RKO (cell line): ENCODE measurements at regions not wholly inside any gene's neighbourhood (a gene's known extent, or its start where the extent isn't known, plus 50 kb on each side); places are given as distances from the start of the nearest gene placed in this dataset.

ENCODE experiments used
- DNase-seq: peaks from one replicate; pipeline ENCODE4 v3.0.0-alpha.2; 2016; ENCODE audit warnings: low spot score

DNA sequence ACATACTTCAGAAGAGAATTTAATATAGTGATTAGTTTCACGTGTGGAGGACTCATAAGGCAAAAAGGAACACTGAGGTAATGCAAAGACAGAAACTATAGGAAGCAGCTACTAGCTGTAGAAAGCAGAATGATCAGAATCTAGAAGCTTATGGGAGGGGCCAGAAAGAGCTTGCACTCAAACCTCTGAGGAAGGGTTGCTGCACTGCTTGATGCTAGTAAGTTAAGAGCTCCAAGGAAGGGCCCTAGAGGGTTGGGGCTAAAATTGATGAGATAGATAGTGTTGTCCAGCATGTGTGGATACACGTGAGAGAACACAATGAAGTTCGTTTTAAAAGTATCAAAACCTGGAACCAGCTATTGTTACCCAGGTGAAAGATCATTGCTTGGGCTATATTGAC is 311.1 kb downstream of the SLC6A15 start:
- no peak for DNase-seq

DNA sequence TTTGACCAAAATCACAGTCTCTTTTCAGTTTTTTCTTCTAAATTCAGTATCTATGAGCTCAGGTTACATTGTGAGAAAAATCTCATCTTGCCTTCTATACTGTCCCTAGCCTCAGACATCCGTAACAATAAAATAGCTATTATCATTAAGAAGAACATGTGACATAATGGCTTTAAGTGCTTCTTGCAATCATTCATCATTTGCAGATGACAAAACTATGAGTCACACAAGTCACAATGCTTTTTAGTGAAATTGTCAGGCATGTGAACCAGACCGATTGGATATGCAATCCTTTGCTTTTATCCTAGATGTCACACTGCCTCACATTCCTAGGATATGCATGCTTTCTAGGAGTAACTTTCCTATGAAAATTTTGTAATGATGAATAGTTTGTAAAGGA is 313.1 kb downstream of the SLC6A15 start:
- peak; percentile 74 for DNase-seq

- no peak for DNase-seq
Measured at GRCh38 chr12:84596266-84596665, 316.3 kb downstream of the SLC6A15 start.

DNA sequence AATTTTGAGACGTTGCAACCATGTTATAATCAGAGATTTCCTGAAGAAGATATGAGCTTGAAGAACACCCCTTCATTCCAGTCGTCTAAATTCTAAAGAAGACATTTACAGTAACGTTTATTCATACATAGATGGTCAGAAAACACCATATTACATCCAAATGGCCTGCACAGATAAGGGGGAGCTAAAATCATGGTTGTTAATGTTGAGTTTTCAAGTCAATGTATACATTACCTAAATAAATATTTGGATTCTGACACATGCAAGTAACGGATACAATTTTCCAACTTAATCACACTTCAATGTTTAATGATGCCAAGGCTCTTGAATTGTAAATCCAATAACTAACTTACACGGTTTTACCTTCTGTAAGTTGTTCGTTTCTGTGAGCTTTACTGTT is 318.4 kb downstream of the SLC6A15 start:
- DNase-seq: no peak

DNA sequence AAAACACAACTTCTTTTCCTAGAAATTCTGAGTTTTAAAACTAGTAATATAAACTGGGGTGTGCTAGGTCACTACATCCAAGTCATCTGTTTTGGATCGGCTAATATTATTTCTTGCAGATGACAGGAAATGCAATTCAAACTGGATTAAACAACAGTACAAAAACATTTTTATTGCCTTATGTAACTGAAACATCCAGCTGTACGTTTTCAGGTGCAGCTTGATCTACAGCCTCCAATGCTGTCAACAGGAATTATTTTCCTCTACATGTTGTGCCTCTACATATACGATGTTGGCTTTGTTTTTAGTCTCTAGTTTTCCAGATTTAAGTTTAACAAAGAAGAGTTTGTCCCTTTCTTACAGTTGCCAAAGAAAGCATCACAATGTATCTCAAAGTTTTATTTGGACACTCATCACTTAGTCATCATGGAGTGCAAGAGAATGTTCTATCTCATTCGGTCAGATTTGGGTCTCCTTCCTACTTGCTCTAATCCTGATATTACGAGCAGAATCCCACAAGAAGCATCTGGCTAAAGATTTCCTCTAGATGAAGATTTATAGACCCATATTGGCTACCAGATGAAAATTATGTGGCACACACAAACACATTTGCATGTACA is 326.7 kb downstream of the SLC6A15 start:
- no peak for DNase-seq

DNA sequence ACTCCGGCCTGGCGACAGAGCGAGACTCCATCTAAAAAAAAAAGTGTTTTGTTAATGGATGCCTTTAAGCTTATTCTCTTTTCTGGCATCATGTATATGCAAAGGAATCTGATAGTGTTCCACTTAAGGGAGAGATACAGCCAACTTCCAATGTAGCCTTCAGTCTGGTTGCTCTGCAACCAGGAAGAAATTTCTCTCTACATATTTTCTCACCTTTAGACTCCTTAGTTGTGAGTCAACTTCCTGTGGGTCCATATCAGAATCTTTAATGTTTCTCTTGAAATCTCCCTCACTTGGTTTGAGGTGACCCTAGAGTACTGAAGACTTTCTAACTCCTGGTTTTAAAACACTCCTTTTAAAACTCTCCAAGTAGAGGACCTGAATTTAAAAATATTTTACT is 340.4 kb downstream of the SLC6A15 start:
- no peak for DNase-seq

DNA sequence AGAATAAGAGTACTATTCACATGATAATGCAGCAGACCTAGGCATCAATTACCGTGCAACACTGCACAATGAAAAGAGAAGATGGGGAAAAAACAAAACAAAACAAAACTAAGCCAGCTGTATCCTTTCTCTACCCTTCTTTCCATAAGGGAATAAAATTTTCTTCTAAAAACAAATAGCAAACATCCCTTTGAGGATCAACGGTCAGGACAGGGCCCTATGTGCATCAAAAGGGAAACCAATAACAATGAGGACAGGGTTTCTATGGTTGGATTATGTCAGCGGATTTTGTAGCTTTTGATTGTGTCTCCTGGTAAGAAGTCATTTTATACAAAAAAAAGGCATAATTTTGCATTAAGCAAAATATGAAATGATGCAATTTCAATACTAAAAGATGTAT is 350.3 kb downstream of the SLC6A15 start:
- DNase-seq: no peak

DNA sequence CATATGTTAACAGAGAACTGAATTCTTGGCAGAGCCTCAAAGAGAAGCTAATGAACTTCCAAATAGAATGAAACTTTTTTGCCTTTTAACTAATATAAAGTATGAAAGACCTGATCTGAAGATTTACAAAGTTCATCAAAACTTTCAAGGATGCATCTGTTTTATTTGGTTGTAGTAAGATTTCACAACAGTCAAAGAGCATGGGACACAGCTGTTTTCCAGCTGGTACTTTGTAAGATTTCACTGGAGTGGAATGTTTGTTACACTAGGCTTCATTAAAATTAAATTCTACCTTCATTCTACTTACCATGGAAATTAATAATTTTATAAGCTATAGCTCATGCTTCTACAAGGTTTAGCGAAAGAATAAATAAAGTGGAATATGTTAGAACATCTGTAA is 351.2 kb downstream of the SLC6A15 start:
- DNase-seq: no peak

DNA sequence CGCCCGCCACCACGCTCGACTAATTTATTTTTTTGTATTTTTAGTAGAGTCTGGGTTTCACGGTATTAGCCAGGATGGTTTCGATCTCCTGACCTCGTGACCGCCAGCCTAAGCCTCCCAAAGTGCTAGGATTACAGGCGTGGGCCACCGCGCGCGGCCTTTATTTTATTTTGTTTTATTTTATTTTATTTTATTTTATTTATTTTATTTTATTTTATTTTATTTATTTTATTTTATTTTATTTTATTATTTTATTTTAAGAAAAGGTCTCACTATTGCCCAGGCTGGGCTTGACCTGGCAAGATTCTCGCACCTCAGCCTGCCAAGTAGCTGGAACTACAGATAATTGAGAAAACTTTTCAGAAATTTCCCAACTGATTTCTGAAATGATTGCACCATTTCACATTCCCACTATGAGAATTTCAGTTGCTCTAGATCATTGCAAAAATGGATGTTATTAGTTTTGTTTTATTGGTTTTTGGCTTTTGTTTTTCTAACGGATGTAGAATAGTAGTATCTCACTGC is 358.3 kb downstream of the SLC6A15 start:
- DNase-seq: no peak

DNA sequence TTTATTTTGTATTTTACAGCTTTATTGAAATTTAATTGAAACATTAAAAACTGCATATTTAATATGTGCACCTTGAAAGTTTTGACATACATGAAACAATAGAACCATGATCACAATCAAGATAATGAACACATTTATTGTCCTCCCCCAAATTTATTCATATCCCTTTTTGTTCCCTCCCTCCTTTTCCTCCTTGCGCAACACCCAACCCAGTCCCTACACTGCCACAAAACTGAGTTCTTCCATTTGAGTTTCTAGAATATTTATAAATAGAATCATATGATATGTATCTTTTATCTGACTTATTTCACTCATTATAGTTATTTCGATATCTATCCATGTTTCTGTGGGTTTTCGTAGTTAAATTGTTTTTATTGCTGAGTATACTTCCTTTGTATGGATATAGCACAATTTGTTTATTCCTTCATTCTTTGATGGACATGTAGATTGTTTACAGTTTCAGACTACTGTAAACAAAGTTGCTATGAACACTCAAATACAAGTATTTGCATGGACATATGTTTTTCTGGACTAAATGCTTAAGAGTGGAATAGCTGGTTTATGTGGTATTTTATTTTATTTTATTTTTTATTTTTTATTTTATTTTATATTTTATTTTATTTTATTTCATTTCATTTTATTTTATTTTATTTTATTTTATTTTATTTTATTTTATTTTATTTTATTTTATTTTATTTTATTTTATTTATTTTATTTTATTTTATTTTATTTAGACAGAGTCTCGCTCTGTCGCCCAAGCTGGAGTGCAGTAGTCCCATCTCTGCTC is 359.1 kb downstream of the SLC6A15 start:
- DNase-seq: no peak

DNA sequence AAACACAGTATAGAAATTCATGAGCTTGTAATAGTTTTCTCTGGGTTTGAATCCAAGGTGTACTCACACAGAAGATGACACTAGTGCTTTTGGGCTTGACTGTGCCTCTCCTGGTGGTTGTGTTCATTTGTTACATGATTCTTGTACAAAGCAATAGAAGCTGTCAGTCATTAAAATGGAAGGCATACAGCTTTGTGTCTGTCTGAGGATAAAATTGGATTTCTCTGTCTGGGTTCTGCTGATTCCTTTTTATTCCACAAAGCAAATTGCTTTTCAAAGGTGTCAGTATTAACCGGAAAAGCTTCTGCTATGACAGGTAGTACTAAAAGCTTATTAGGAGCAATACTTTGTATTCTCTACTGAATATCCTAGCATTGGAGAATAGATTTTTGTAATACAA is 361.2 kb downstream of the SLC6A15 start:
- no peak for DNase-seq

DNA sequence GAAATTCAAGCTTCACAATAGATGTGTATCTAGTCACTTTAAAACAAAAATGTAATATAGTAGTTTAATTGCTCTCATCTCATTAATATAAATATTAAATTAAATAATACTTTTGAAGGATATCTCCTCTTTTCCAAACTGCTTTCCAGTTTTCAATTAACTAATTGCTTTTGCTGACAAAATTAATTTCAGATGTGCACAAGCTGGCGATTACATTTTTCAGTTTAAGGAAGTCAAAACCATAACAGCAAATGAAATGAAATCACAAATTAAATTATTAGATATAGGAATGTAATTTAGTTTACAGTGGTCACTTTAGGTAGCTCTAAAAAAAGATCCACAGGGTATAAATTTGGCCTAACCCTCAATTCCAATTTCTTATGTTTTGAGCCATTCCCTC is 362.1 kb downstream of the SLC6A15 start:
- DNase-seq: no peak

- no peak for DNase-seq
Measured at GRCh38 chr12:84542289-84542688, 370.3 kb downstream of the SLC6A15 start.

DNA sequence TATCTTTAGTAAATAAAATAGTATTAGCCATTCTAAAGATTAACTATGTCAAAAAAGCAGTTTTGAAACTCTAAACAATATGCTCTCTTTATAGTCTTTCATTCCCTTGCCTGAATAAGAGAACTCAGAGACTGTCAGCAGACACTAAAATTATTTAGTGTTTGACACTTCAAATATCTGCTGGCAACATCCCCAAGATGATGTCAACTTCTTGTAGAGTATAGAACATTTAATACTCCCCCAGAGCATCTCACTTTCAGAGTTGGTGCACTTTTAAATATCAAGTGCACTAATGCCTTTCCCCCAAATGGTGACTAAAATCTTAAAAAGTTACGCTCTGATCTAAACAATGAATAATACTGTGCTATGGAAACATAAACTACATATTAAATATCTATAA is 374.9 kb downstream of the SLC6A15 start:
- no peak for DNase-seq

GRCh38 chr12:84512751-84513150 is 399.8 kb downstream of the SLC6A15 start:
- no peak for DNase-seq

GRCh38 chr12:84508851-84509260 is 403.7 kb downstream of the SLC6A15 start:
- no peak for DNase-seq

DNA sequence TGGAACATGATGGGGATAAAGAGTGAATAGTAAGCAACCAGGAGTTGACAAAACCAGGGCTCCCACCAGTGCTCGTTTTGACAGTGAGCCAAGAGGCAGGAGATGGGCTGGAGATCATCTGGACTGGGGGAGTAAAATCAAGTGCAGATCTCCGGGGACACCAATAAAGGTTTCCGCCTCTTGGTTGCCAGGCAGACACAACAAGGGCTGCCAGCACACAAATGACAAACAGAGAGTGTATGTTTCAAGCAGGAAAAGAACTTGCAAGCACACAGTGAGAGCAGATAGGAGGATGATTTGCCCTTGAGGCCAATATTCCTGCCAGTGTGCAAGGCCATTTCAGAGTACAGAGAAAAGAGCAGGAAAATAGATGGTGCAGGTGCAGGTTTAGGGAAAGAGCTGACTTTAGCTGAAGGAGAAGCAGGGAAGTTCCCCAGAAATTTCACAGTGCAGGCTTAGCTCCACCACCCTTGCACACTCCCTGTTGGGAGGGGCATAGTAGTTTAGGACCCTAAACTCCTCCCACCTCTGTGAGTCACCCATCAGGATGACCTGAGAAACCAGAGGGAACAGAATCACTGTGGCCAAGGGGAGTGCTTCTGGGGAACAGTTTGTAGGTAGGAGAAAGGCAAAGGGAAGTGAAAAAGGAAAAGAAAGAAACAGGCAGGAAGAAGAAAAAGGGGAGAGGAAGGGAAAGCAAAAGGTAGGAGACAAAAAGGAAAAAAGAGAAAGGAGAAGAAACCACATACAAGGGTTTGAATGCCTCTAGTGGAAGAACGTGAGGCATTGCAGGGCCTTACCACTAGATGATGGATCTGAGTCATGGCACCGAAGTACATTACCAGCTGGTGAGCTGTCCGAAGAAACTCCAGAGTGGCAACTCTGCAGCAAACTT is 404.4 kb downstream of the SLC6A15 start:
- peak; percentile 89 for DNase-seq

GRCh38 chr12:84506282-84506681 is 406.3 kb downstream of the SLC6A15 start:
- no peak for DNase-seq

- DNase-seq: peak; percentile 54
Measured at GRCh38 chr12:84502907-84503787, 409.5 kb downstream of the SLC6A15 start.

GRCh38 chr12:84502180-84502860 is 410.3 kb downstream of the SLC6A15 start:
- DNase-seq: no peak

DNA sequence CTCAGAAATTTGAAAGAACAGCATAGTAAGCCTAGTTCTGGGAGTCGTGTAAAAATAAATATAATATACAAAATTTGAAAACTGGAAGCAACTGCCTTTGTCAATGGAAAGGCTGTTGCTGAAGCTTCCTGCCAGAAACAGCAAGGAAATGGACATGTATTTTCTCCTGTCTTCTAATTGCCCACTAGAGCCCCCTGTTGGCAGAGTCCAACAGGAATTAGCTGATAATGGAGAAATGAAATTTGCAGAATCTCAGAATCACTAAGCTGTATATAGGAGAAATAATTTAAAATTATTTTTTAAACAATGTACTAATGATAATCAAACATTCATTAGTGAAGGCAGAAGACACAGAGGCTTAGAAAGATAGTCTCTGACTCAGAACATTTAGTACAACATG is 414.8 kb downstream of the SLC6A15 start:
- peak; percentile 29 for DNase-seq
